Endodermal cell (in vitro differentiated cells): ENCODE measurements at regions not wholly inside any gene's neighbourhood (a gene's known extent, or its start where the extent isn't known, plus 50 kb on each side); places are given as distances from the start of the nearest gene placed in this dataset.

ENCODE experiments used
- DNase-seq: peaks from one replicate; pipeline ENCODE4 v3.0.0-alpha.2; 2017
- H3K27ac ChIP-seq: 2 replicates; pipeline ENCODE4 v1.5.1; 2013; ENCODE audit warnings: mild to moderate bottlenecking, low read depth, low read length, moderate library complexity
- H3K27me3 ChIP-seq: 2 replicates; pipeline ENCODE4 v1.6.1; 2013; ENCODE audit warnings: mild to moderate bottlenecking, low read length, moderate library complexity; ENCODE audit not compliant: insufficient read depth, control insufficient read depth, poor library complexity, severe bottlenecking
- H3K36me3 ChIP-seq: 2 replicates; pipeline ENCODE4 v1.7.0; 2013; ENCODE audit warnings: mild to moderate bottlenecking, low read length, moderate library complexity; ENCODE audit not compliant: control insufficient read depth, insufficient read depth
- H3K4me1 ChIP-seq: one replicate; pipeline ENCODE4 v1.7.0; 2013; ENCODE audit warnings: low read length; ENCODE audit not compliant: control insufficient read depth, insufficient read depth
- H3K4me3 ChIP-seq: 2 replicates; pipeline ENCODE4 v1.5.1; 2013; ENCODE audit warnings: mild to moderate bottlenecking, low read length, moderate library complexity
- H3K9ac ChIP-seq: 2 replicates; pipeline ENCODE4 v1.6.1; 2013; ENCODE audit warnings: mild to moderate bottlenecking, low read length, moderate library complexity; ENCODE audit not compliant: poor library complexity, severe bottlenecking; ENCODE audit errors: extremely low read depth
- H3K9me3 ChIP-seq: 2 replicates; pipeline ENCODE4 v1.6.1; 2013; ENCODE audit warnings: mild to moderate bottlenecking, low read length, moderate library complexity; ENCODE audit not compliant: control insufficient read depth
- H3K27ac Mint-ChIP-seq: 2 replicates; pipeline ENCODE4 v1.8.0; 2020; ENCODE audit warnings: mixed read lengths
- H3K27me3 Mint-ChIP-seq: 2 replicates; pipeline ENCODE4 v1.8.0; 2021; ENCODE audit warnings: mild to moderate bottlenecking, mixed read lengths; ENCODE audit not compliant: insufficient read depth
- H3K36me3 Mint-ChIP-seq: 2 replicates; pipeline ENCODE4 v1.8.0; 2020; ENCODE audit warnings: low read depth, mixed read lengths
- H3K4me1 Mint-ChIP-seq: 2 replicates; pipeline ENCODE4 v1.8.0; 2020; ENCODE audit warnings: mixed read lengths
- H3K4me3 Mint-ChIP-seq: 2 replicates; pipeline ENCODE4 v1.8.0; 2020; ENCODE audit warnings: mild to moderate bottlenecking, moderate library complexity, mixed read lengths
- H3K9me3 Mint-ChIP-seq: 2 replicates; pipeline ENCODE4 v1.8.0; 2020; ENCODE audit warnings: mild to moderate bottlenecking, mixed read lengths
- CTCF ChIP-seq: fragments of 200-600 bp; sonication (generic); conservative IDR thresholded peaks from 2 replicates; pipeline ENCODE4 v1.5.0; 2021; ENCODE audit warnings: antibody characterized with exemption, mild to moderate bottlenecking
- WGBS, 2 experiments: methylation state at CpG; one replicate each; pipeline versions ENCODE4 v1.1.5 to v1.1.7; 2013; ENCODE audit warnings: missing lambda C conversion rate in 2 of 2, mixed read lengths in 1 of 2; ENCODE audit not compliant: insufficient coverage in 1 of 2, insufficient read length in 1 of 2; 5-methylcytosine and 5-hydroxymethylcytosine counted together

DNA sequence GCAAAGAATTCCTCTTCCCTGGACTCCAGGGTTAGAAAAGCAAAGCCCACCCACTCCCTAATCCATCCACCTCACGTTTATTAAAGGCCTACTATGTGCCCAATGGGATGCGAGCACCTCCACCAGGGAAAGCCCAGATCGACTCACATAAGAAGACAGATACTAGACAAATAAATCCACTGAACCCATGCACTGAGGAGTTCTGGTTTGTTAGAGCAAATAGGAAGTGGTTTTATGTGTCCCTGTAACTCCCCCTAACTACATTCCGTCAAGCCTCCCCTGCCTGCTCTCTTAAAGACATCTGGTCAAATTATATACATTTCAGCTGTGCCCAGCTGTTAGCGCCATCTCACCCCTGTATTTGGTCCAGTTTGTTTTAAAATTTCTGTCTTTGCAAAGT is 218.5 kb upstream of the RPL38 start:
- no peak for TF ChIP-seq CTCF
- H3K36me3 ChIP-seq: no peaks in the 10 kb centered on the region
- H3K27me3 ChIP-seq: no peaks in the 10 kb centered on the region
- Mint-ChIP-seq H3K27me3 (peaks cover 9% of the 10 kb centered on the region), H3K27ac (no peak overlapping the region), H3K36me3 (no peaks in the 10 kb centered on the region), H3K4me1 (peaks cover 9% of the 10 kb centered on the region), H3K4me3 (no peak overlapping the region), H3K9me3 (no peaks in the 10 kb centered on the region)
- DNase-seq: peak; percentile 24
- no peak overlapping the region for H3K9ac ChIP-seq
- no peak overlapping the region for H3K4me3 ChIP-seq
- WGBS, 2 experiments: 83 to 94% methylated on average over 1 to 5 of the region's 5 CpGs
- H3K9me3 ChIP-seq: no peaks in the 10 kb centered on the region
- no peak overlapping the region for H3K27ac ChIP-seq
- H3K4me1 ChIP-seq: no peaks in the 10 kb centered on the region

DNA sequence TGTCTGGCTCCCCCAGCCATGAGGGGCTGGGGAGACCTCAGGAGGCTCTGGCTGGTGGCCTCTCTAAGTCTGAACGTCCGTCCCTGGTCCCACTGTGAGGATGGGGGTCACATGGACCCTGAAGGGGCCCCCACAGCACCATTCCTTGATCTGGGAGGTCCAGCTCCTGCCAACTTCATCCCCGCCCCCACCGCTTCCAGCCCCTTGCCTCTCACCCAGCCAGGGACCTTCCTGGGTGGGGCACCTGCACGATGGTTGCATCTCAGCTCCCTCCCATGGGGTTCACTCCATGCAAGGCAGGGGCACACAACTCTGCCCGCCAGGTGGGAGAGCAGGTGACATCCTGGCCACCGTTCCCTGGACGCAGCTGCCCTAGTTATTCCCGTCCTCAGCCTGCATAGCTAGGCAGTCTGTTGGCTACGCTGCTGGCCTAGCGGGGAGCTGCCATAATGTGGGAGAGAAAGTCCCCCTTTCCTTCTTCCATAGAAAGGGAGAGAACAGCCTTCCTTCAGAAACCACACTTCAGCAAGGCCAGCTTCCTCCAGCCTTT is 217.9 kb upstream of the RPL38 start:
- H3K4me3 Mint-ChIP-seq: no peak overlapping the region
- peaks cover 9% of the 10 kb centered on the region for H3K4me1 Mint-ChIP-seq
- no peaks in the 10 kb centered on the region for H3K36me3 Mint-ChIP-seq
- no peak overlapping the region for H3K27ac Mint-ChIP-seq
- no peak for TF ChIP-seq CTCF
- no peaks in the 10 kb centered on the region for H3K4me1 ChIP-seq
- DNase-seq: peak; percentile 41
- 60 to 90% methylated on average over 1 to 11 of the region's 11 CpGs for WGBS, 2 experiments
- no peak overlapping the region for H3K4me3 ChIP-seq
- H3K36me3 ChIP-seq: no peaks in the 10 kb centered on the region
- H3K27ac ChIP-seq: no peak overlapping the region
- peaks cover 9% of the 10 kb centered on the region for H3K27me3 Mint-ChIP-seq
- H3K9me3 ChIP-seq: no peaks in the 10 kb centered on the region
- no peaks in the 10 kb centered on the region for H3K27me3 ChIP-seq
- no peaks in the 10 kb centered on the region for H3K9me3 Mint-ChIP-seq
- H3K9ac ChIP-seq: no peak overlapping the region

GRCh38 chr17:73986641-73987177 is 216.8 kb upstream of the RPL38 start:
- H3K36me3 Mint-ChIP-seq: no peaks in the 10 kb centered on the region
- Histone ChIP-seq H3K9ac (no peak overlapping the region), H3K27me3 (no peaks in the 10 kb centered on the region), H3K27ac (no peak overlapping the region), H3K9me3 (no peaks in the 10 kb centered on the region), H3K4me3 (no peak overlapping the region), H3K36me3 (no peaks in the 10 kb centered on the region), H3K4me1 (no peaks in the 10 kb centered on the region)
- peaks cover 9% of the 10 kb centered on the region for H3K27me3 Mint-ChIP-seq
- peaks cover 13% of the 10 kb centered on the region for H3K4me1 Mint-ChIP-seq
- DNase-seq: peak; percentile 66
- no peak overlapping the region for H3K4me3 Mint-ChIP-seq
- no peak for TF ChIP-seq CTCF
- WGBS, 2 experiments: 88 to 95% methylated on average over 7 to 9 of the region's 9 CpGs
- H3K27ac Mint-ChIP-seq: no peak overlapping the region
- no peaks in the 10 kb centered on the region for H3K9me3 Mint-ChIP-seq
